ENCODE measurements at regions not wholly inside any gene's neighbourhood (a gene's known extent, or its start where the extent isn't known, plus 50 kb on each side); places are given as distances from the start of the nearest gene placed in this dataset.

- H2AFZ ChIP-seq (ENCODE audit: low read length) = no peak overlapping the region
- no peak overlapping the region for H3K9ac ChIP-seq (ENCODE audit: low read length)
- H3K4me2 ChIP-seq (ENCODE audit: low read depth, low read length, poor library complexity, severe bottlenecking) = no peak overlapping the region
- no peaks in the 10 kb centered on the region; the same call in 1 of the 2 replicates for H3K27me3 ChIP-seq (ENCODE audit: low read length)
- H3K27ac ChIP-seq (ENCODE audit: low read length) = no peak overlapping the region
- H3K9me3 ChIP-seq (ENCODE audit: low read length) = no peaks in the 10 kb centered on the region
- no peaks in the 10 kb centered on the region for H3K36me3 ChIP-seq (ENCODE audit: insufficient read depth, low read length)
- no peaks in the 10 kb centered on the region for H4K20me1 ChIP-seq (ENCODE audit: insufficient read depth, low read depth, low read length)
- H3K9me2 ChIP-seq (replicated peaks; ENCODE audit: insufficient read depth, low read length) = no peaks in the 10 kb centered on the region
- no peaks in the 10 kb centered on the region for H3K79me2 ChIP-seq (ENCODE audit: low read length)
- no peak for DNase-seq
- H3K4me1 ChIP-seq (ENCODE audit: low read length) = peaks cover 7% of the 10 kb centered on the region; the same call in 1 of the 2 replicates
- H3K4me3 ChIP-seq (ENCODE audit: low read length) = no peak overlapping the region
These were observed 97.8 kb upstream of the CLMN start for GRCh38 chr14:95417492-95417891.

- no peak overlapping the region for H3K4me3 ChIP-seq (ENCODE audit: low read length)
- no peak for DNase-seq
- H3K4me2 ChIP-seq (ENCODE audit: low read depth, low read length, poor library complexity, severe bottlenecking) = no peak overlapping the region
- no peak overlapping the region for H3K9ac ChIP-seq (ENCODE audit: low read length)
- no peaks in the 10 kb centered on the region for H3K36me3 ChIP-seq (ENCODE audit: insufficient read depth, low read length)
- H4K20me1 ChIP-seq (ENCODE audit: insufficient read depth, low read depth, low read length) = no peaks in the 10 kb centered on the region
- H3K9me3 ChIP-seq (ENCODE audit: low read length) = no peaks in the 10 kb centered on the region
- no peaks in the 10 kb centered on the region; the same call in 1 of the 2 replicates for H3K27me3 ChIP-seq (ENCODE audit: low read length)
- H3K27ac ChIP-seq (ENCODE audit: low read length) = no peak overlapping the region
- no peaks in the 10 kb centered on the region for H3K9me2 ChIP-seq (replicated peaks; ENCODE audit: insufficient read depth, low read length)
- peaks cover 7% of the 10 kb centered on the region; the same call in 1 of the 2 replicates for H3K4me1 ChIP-seq (ENCODE audit: low read length)
- no peak overlapping the region for H2AFZ ChIP-seq (ENCODE audit: low read length)
- H3K79me2 ChIP-seq (ENCODE audit: low read length) = no peaks in the 10 kb centered on the region
These were observed 96.3 kb upstream of the CLMN start for GRCh38 chr14:95415993-95416392.

DNA sequence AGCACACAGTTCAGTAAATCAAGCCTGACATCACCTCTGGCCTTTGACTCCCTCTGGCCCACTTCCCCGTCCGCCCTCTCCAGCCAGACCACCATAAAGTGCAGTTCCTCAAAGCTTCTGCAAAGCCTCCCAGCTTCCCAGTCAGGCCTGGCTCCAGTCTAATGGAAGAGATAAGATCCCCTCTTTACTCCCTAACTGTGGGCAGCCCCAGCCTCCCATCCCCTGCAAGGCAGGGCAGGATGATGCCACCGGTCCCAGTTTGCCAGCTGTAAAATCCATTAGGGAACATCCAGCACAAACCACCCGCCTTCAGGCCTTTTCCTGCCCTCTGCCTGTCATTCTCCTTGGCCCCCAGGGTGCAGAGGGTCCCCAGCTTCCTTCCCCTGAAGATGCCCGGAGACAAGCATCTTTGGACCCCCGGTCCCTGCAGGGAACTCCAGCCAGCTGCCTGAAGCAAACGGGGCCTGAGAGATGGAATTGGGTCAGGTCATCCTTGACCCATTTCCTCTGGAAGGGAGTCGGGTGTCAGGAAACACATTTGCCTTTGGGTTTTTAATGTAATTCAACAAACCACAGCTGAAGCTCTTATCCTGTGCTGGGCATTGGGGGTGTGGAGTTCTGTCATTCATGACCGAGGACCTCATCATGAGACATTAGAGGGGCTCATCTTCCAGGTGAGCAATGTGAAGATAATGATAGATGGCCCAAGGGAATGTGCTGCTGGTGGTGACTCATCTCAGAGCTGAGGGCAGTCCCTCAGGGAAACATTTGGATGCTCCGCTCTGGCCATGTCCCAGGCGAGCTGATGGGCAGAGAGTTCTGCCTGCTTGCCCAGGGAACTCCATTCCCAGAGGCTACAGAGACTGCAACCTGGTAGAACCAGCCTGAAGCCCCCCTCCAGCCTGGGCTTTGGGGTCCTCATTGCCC lies 93.8 kb upstream of the CLMN start:
- no peak for DNase-seq
- H3K36me3 ChIP-seq (ENCODE audit: insufficient read depth, low read length) = no peaks in the 10 kb centered on the region
- H3K9me3 ChIP-seq (ENCODE audit: low read length) = no peaks in the 10 kb centered on the region
- peaks cover 7% of the 10 kb centered on the region; the same call in 1 of the 2 replicates for H3K4me1 ChIP-seq (ENCODE audit: low read length)
- no peak overlapping the region for H3K27ac ChIP-seq (ENCODE audit: low read length)
- H2AFZ ChIP-seq (ENCODE audit: low read length) = no peak overlapping the region
- H3K4me2 ChIP-seq (ENCODE audit: low read depth, low read length, poor library complexity, severe bottlenecking) = no peak overlapping the region
- no peaks in the 10 kb centered on the region; the same call in 1 of the 2 replicates for H3K27me3 ChIP-seq (ENCODE audit: low read length)
- no peaks in the 10 kb centered on the region for H4K20me1 ChIP-seq (ENCODE audit: insufficient read depth, low read depth, low read length)
- no peak overlapping the region for H3K4me3 ChIP-seq (ENCODE audit: low read length)
- no peaks in the 10 kb centered on the region for H3K79me2 ChIP-seq (ENCODE audit: low read length)
- H3K9me2 ChIP-seq (replicated peaks; ENCODE audit: insufficient read depth, low read length) = no peaks in the 10 kb centered on the region
- no peak overlapping the region for H3K9ac ChIP-seq (ENCODE audit: low read length)

DNA sequence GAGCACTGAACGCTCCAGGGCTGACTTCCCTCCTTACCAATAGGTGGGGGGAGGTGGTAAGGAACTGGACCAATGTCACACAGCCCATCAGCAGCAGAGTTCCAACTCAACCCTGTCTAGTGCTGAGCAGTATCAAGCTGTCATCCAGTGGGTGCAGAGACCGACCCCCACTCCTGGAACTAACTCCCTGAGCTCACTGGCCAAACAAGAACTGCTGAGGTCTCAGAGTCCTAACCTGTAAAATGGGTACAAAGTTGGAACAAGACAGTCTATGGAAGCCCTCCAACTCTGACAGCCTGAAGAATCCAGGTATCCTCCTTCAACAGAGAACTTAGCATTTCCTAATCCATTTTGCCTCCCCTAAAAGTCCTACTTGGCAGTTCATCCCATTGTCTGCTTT lies 91.1 kb upstream of the CLMN start:
- H2AFZ ChIP-seq (ENCODE audit: low read length) = no peak overlapping the region
- H3K9ac ChIP-seq (ENCODE audit: low read length) = no peak overlapping the region
- peaks cover 11% of the 10 kb centered on the region for H3K4me1 ChIP-seq (ENCODE audit: low read length)
- H3K27me3 ChIP-seq (ENCODE audit: low read length) = no peaks in the 10 kb centered on the region; the same call in 1 of the 2 replicates
- no peaks in the 10 kb centered on the region for H3K36me3 ChIP-seq (ENCODE audit: insufficient read depth, low read length)
- no peaks in the 10 kb centered on the region for H3K9me3 ChIP-seq (ENCODE audit: low read length)
- H3K9me2 ChIP-seq (replicated peaks; ENCODE audit: insufficient read depth, low read length) = no peaks in the 10 kb centered on the region
- H3K79me2 ChIP-seq (ENCODE audit: low read length) = no peaks in the 10 kb centered on the region
- no peak for DNase-seq
- no peak overlapping the region for H3K4me2 ChIP-seq (ENCODE audit: low read depth, low read length, poor library complexity, severe bottlenecking)
- H4K20me1 ChIP-seq (ENCODE audit: insufficient read depth, low read depth, low read length) = no peaks in the 10 kb centered on the region
- H3K27ac ChIP-seq (ENCODE audit: low read length) = no peak overlapping the region
- no peak overlapping the region for H3K4me3 ChIP-seq (ENCODE audit: low read length)

DNA sequence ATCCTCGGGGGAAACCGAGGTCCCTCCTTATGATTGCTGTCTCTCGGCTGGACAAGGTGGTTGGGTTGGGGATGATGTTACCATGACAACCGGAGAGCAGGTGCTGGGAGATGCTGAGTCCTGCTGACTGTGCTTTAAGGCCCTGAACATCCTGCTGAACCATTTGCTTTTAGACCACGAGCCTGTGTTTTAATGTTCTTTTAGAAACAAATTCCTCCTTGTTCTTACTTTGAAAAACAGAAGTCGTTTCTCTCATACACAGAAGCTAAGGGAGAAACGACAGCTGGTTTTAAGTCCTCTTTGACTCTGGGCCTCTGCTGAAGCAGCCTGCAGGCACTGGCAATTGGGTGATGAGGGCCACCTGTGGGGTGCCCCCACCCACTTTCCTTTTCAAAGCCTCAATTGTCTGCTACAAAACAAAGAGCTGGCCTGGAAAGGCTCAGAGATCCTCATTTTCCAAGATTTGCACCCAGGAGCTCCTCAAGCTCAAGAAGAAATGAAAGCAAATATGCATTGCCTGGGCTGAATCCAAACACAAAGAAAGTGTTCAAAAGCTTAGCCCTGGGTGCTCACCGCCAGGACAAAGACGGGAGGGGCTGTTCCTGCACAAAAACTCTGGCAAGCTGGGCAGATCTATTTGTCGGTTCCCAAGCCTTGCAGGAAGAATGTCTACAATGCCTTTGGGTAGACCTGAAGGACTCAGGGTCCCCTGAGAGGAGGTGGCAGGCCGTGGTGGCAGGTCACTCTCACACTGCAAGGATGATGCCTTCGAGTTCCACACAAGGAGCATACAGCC lies 90.0 kb upstream of the CLMN start:
- H3K79me2 ChIP-seq (ENCODE audit: low read length) = no peaks in the 10 kb centered on the region
- H4K20me1 ChIP-seq (ENCODE audit: insufficient read depth, low read depth, low read length) = no peaks in the 10 kb centered on the region
- no peak overlapping the region for H3K9ac ChIP-seq (ENCODE audit: low read length)
- no peak overlapping the region for H2AFZ ChIP-seq (ENCODE audit: low read length)
- DNase-seq = no peak
- H3K4me2 ChIP-seq (ENCODE audit: low read depth, low read length, poor library complexity, severe bottlenecking) = no peak overlapping the region
- H3K4me1 ChIP-seq (ENCODE audit: low read length) = peaks cover 19% of the 10 kb centered on the region
- H3K27ac ChIP-seq (ENCODE audit: low read length) = no peak overlapping the region
- no peaks in the 10 kb centered on the region for H3K36me3 ChIP-seq (ENCODE audit: insufficient read depth, low read length)
- no peaks in the 10 kb centered on the region for H3K9me2 ChIP-seq (replicated peaks; ENCODE audit: insufficient read depth, low read length)
- H3K9me3 ChIP-seq (ENCODE audit: low read length) = no peaks in the 10 kb centered on the region
- H3K4me3 ChIP-seq (ENCODE audit: low read length) = no peak overlapping the region
- H3K27me3 ChIP-seq (ENCODE audit: low read length) = no peaks in the 10 kb centered on the region; the same call in 1 of the 2 replicates

- H3K79me2 ChIP-seq (ENCODE audit: low read length) = no peaks in the 10 kb centered on the region
- H2AFZ ChIP-seq (ENCODE audit: low read length) = no peak overlapping the region
- no peak overlapping the region for H3K4me3 ChIP-seq (ENCODE audit: low read length)
- H3K9me2 ChIP-seq (replicated peaks; ENCODE audit: insufficient read depth, low read length) = no peaks in the 10 kb centered on the region
- no peaks in the 10 kb centered on the region for H4K20me1 ChIP-seq (ENCODE audit: insufficient read depth, low read depth, low read length)
- no peak overlapping the region for H3K27ac ChIP-seq (ENCODE audit: low read length)
- H3K4me1 ChIP-seq (ENCODE audit: low read length) = peaks cover 18% of the 10 kb centered on the region
- no peaks in the 10 kb centered on the region; the same call in 1 of the 2 replicates for H3K27me3 ChIP-seq (ENCODE audit: low read length)
- no peaks in the 10 kb centered on the region for H3K9me3 ChIP-seq (ENCODE audit: low read length)
- no peak for DNase-seq
- no peak overlapping the region for H3K4me2 ChIP-seq (ENCODE audit: low read depth, low read length, poor library complexity, severe bottlenecking)
- H3K36me3 ChIP-seq (ENCODE audit: insufficient read depth, low read length) = no peaks in the 10 kb centered on the region
- H3K9ac ChIP-seq (ENCODE audit: low read length) = no peak overlapping the region
These were observed 89.2 kb upstream of the CLMN start for GRCh38 chr14:95408731-95409476.

GRCh38 chr14:95407354-95407753 lies 87.6 kb upstream of the CLMN start:
- Histone ChIP-seq H4K20me1 (ENCODE audit: insufficient read depth, low read depth, low read length) (no peaks in the 10 kb centered on the region), H3K4me2 (ENCODE audit: low read depth, low read length, poor library complexity, severe bottlenecking) (no peak overlapping the region), H3K4me3 (ENCODE audit: low read length) (no peak overlapping the region), H3K36me3 (ENCODE audit: insufficient read depth, low read length) (no peaks in the 10 kb centered on the region), H3K9ac (ENCODE audit: low read length) (no peak overlapping the region), H3K9me3 (ENCODE audit: low read length) (no peaks in the 10 kb centered on the region), H3K27me3 (ENCODE audit: low read length) (no peaks in the 10 kb centered on the region; the same call in 1 of the 2 replicates), H3K9me2 (replicated peaks; ENCODE audit: insufficient read depth, low read length) (no peaks in the 10 kb centered on the region), H2AFZ (ENCODE audit: low read length) (no peak overlapping the region), H3K27ac (ENCODE audit: low read length) (no peak overlapping the region), H3K79me2 (ENCODE audit: low read length) (no peaks in the 10 kb centered on the region), H3K4me1 (ENCODE audit: low read length) (peaks cover 12% of the 10 kb centered on the region)
- no peak for DNase-seq
